GM21447 (cell line): ENCODE measurements at regions not wholly inside any gene's neighbourhood (a gene's known extent, or its start where the extent isn't known, plus 50 kb on each side); places are given as distances from the start of the nearest gene placed in this dataset.
"Not testable (repeated sequence)": the region's sequence is repeated elsewhere in the genome, so short reads cannot be mapped to it uniquely, and the experiment has no call there.

Experiments
- ATAC-seq: cut with Tn5 transposase; IDR thresholded peaks from one replicate; pipeline ENCODE4 v1.9.1; 2021; ENCODE audit not compliant: unreplicated experiment

GRCh38 chr1:119251751-119252150 is 111.3 kb upstream of the WARS2 start:
- ATAC-seq = no peak

- ATAC-seq = no peak
Observed at GRCh38 chr1:119253366-119253765, 112.9 kb upstream of the WARS2 start.

GRCh38 chr1:119254067-119254720 is 113.7 kb upstream of the WARS2 start:
- ATAC-seq = no peak

GRCh38 chr1:119256089-119256488 is 112.5 kb upstream of the HAO2 start:
- ATAC-seq = not testable (repeated sequence)

- ATAC-seq = no peak
Observed at GRCh38 chr1:119260506-119260905, 108.1 kb upstream of the HAO2 start.

- peak; percentile 89 for ATAC-seq
Observed at GRCh38 chr1:119266386-119266785, 102.2 kb upstream of the HAO2 start.

GRCh38 chr1:119266858-119267257 is 101.7 kb upstream of the HAO2 start:
- no peak for ATAC-seq

GRCh38 chr1:119267288-119267687 is 101.3 kb upstream of the HAO2 start:
- ATAC-seq = not testable (repeated sequence)

- ATAC-seq = no peak
Observed at GRCh38 chr1:119268879-119269278, 99.7 kb upstream of the HAO2 start.

- no peak for ATAC-seq
Observed at GRCh38 chr1:119275145-119276134, 93.1 kb upstream of the HAO2 start.

GRCh38 chr1:119276558-119276957 is 92.0 kb upstream of the HAO2 start:
- ATAC-seq = no peak

GRCh38 chr1:119279456-119280381 is 88.9 kb upstream of the HAO2 start:
- ATAC-seq = no peak

- ATAC-seq = no peak
Observed at GRCh38 chr1:119285482-119285881, 83.1 kb upstream of the HAO2 start.

- peak; percentile 73 for ATAC-seq
Observed at GRCh38 chr1:119286587-119287181, 81.9 kb upstream of the HAO2 start.

- ATAC-seq = no peak
Observed at GRCh38 chr1:119288751-119289150, 79.8 kb upstream of the HAO2 start.

GRCh38 chr1:119290297-119290696 is 78.3 kb upstream of the HAO2 start:
- ATAC-seq = no peak

- no peak for ATAC-seq
Observed at GRCh38 chr1:119291611-119292206, 76.9 kb upstream of the HAO2 start.

GRCh38 chr1:119293797-119294196 is 74.8 kb upstream of the HAO2 start:
- no peak for ATAC-seq

- ATAC-seq = no peak
Observed at GRCh38 chr1:119294199-119294598, 74.4 kb upstream of the HAO2 start.

- ATAC-seq = no peak
Observed at GRCh38 chr1:119294722-119295121, 73.9 kb upstream of the HAO2 start.
